ENCODE measurements at regions not wholly inside any gene's neighbourhood (a gene's known extent, or its start where the extent isn't known, plus 50 kb on each side); places are given as distances from the start of the nearest gene placed in this dataset.

DNA sequence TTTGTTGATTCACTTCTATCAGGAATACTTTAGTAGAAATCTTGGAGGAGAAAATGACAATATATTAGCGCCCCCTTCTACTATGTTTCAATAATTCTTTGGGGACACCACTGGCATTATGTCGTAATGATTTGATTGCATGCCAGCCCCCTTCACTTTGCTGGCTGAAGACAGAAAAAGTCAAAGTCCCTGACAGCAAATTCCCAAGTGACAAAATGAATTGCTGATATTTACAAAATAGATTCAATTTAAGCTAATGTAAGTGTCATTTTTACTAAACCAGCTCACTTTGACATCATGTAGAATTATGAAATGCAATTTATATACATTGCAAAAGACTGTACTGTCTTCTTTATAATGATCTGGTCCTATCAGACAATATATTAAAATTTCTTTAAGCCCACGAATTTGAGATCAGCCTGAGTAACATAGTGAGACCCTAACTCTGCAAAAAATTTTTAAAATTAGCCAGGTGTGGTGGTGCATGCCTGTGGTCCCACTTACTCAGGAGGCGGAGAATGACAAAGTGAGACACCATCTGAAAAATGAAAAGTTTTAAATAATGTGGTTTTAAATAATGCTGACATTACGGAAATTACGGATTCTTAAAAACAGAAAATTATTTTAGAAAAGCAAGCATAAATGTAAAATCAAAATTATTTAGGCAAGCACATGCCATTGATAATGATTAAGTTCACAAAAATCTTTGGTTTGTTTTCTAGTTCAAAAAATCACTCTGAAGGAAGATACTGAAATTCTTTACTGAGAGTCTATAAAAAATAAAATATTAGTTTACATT is 520.1 kb upstream of the PKDCC start:
- TF ChIP-seq, protein P1, sequence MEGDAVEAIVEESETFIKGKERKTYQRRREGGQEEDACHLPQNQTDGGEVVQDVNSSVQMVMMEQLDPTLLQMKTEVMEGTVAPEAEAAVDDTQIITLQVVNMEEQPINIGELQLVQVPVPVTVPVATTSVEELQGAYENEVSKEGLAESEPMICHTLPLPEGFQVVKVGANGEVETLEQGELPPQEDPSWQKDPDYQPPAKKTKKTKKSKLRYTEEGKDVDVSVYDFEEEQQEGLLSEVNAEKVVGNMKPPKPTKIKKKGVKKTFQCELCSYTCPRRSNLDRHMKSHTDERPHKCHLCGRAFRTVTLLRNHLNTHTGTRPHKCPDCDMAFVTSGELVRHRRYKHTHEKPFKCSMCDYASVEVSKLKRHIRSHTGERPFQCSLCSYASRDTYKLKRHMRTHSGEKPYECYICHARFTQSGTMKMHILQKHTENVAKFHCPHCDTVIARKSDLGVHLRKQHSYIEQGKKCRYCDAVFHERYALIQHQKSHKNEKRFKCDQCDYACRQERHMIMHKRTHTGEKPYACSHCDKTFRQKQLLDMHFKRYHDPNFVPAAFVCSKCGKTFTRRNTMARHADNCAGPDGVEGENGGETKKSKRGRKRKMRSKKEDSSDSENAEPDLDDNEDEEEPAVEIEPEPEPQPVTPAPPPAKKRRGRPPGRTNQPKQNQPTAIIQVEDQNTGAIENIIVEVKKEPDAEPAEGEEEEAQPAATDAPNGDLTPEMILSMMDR (IDR thresholded peaks at IDR 0.05), result no peak
- no peak for TF ChIP-seq EP300 (IDR thresholded peaks at IDR 0.05)

Data from A549 (cell line).